Globus pallidus (tissue), 1 donor: ENCODE measurements at regions not wholly inside any gene's neighbourhood (a gene's known extent, or its start where the extent isn't known, plus 50 kb on each side); places are given as distances from the start of the nearest gene placed in this dataset.

ENCODE experiments used
- DNase-seq: peaks from one replicate; pipeline ENCODE4 v3.0.0-alpha.2; 2015; ENCODE audit warnings: low spot score

DNA sequence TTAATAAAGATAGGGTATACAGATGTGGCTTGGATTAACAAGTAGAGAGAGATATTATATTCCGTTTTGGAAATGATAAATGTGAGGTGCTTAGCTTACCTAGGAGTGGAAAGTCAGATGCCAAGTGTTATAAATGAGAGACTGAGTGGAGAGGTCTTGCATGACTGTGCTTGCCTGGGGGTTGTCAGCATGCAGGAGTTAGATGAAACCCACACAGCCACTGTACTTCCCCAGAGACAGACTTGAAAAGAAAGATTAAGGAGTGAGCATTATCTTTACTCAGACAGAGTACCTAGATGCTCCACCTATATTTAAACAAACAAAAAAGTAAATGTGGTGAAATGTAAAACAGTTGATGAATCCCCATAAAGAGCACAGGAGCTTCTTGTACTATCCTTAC is 482.7 kb downstream of the RIT2 start:
- no peak for DNase-seq

GRCh38 chr18:42635378-42636048 is 480.0 kb downstream of the RIT2 start:
- no peak for DNase-seq

DNA sequence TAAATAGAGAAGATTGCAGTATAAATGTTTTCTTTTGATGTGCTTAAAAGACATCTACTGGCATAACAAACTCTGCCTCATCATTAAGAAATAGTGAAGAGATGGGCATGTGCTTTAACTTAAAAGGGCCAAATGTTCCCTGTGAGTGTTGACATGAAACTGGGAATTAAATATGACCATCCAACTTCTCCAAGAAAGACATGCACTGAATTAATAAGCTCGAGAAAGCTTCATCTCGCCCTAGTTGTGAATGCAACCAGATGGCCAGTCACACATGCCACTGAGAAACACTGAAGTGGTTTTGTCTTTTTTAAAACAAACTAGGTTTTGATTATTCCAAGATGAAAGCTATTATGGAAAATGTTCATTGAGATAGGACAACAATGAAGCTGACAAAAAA is 479.2 kb downstream of the RIT2 start:
- no peak for DNase-seq

DNA sequence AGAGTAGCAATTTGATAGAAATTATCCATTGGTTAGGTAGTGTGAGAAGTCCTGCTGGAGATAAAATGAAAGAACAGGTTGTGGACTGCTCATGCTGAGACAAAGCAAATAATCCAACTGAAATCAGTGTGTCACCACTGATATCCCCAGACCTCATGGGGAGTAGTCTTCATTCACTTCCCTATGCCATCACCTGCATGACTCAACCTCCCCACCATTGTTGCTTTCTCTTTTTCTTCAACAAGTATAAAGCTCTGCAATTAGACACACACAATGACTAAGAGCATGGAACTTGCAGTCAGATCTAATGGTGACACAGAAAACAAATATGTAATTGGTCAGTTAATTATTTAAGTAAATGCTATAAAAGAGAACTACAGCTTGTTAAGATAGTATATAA is 475.3 kb downstream of the RIT2 start:
- no peak for DNase-seq

GRCh38 chr18:42641996-42642395 is 473.5 kb downstream of the RIT2 start:
- peak; percentile 83 for DNase-seq

DNA sequence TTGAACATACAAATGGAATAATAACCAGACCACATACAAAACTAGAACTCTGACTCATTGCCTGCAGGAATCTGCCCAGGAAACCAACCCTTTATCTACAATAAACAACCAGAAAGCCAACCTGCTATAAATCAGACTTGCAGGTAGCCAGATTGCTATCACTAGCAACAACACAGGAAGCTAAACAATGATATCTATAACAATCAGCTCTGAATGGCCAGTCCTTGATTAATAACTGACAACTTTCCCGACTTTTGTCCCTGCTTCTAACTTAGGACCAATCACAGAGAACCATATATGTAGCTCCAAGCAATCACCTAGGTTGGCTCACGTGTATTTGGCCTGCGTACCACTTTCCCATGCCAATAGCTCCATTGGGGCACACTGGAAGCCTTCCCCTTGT is 470.8 kb downstream of the RIT2 start:
- DNase-seq, result no peak

GRCh38 chr18:42649331-42650035 is 466.0 kb downstream of the RIT2 start:
- DNase-seq, result no peak

GRCh38 chr18:42654556-42654955 is 460.9 kb downstream of the RIT2 start:
- DNase-seq, result no peak

GRCh38 chr18:42657551-42657950 is 457.9 kb downstream of the RIT2 start:
- no peak for DNase-seq

GRCh38 chr18:42658171-42658570 is 457.3 kb downstream of the RIT2 start:
- DNase-seq, result no peak

GRCh38 chr18:42659187-42659586 is 456.3 kb downstream of the RIT2 start:
- no peak for DNase-seq

GRCh38 chr18:42670860-42671259 is 444.6 kb downstream of the RIT2 start:
- no peak for DNase-seq

- DNase-seq, result no peak
Observed at GRCh38 chr18:42675810-42676209, 439.7 kb downstream of the RIT2 start.

GRCh38 chr18:42683094-42683493 is 432.4 kb downstream of the RIT2 start:
- no peak for DNase-seq

DNA sequence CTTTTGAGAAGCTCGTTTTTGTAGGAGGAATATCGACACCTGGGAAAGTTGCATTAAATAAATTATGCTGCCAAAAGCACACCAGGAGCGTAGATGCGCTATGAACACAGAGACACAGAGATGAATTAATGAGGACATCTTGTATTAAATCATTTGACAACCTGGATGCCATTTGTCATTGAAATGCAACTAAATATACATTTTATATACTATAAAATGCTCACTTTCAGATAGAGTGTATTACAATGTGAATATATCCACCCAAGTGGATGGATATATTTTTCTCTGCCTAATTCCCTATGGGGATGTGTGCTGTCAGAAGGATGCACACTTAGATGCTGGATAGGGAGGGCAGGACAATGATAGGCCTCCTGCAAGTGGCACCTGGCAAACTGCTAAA is 426.2 kb downstream of the RIT2 start:
- DNase-seq, result no peak
